Stimulated activated naive CD8-positive, alpha-beta T cell treated with anti-CD3 and anti-CD28 coated beads, Interleukin-15, amount 100 ng/mL, for 72 hours (primary cell): ENCODE measurements at regions not wholly inside any gene's neighbourhood (a gene's known extent, or its start where the extent isn't known, plus 50 kb on each side); places are given as distances from the start of the nearest gene placed in this dataset.
A peak's percentile ranks its signal among the peaks of the same experiment; 100 is the strongest.

Experiments
- ATAC-seq: fragments of 150-1000 bp; cut with Tn5 transposase; 2 replicates; pipeline ENCODE4 v1.10.0; 2021; ENCODE audit warnings: mild to moderate bottlenecking, moderate library complexity
- DNase-seq, 2 donors: peaks; one replicate each; pipeline ENCODE4 v3.0.0; 2021 to 2022
- H3K27ac Mint-ChIP-seq, 2 donors: one replicate each; pipeline ENCODE4 v1.8.0; 2022; ENCODE audit warnings: mild to moderate bottlenecking in 2 of 2, mixed read lengths in 2 of 2, moderate library complexity in 2 of 2
- H3K27me3 Mint-ChIP-seq: one replicate; pipeline ENCODE4 v1.8.0; 2022; ENCODE audit warnings: mixed read lengths
- H3K4me1 Mint-ChIP-seq: one replicate; pipeline ENCODE4 v1.8.0; 2022; ENCODE audit warnings: mild to moderate bottlenecking, mixed read lengths
- H3K4me3 Mint-ChIP-seq, 2 donors: one replicate each; pipeline ENCODE4 v1.8.0; 2022; ENCODE audit warnings: mild to moderate bottlenecking in 2 of 2, mixed read lengths in 2 of 2, moderate library complexity in 1 of 2
- H3K9me3 Mint-ChIP-seq, 2 donors: one replicate each; pipeline ENCODE4 v1.8.0; 2022; ENCODE audit warnings: mixed read lengths in 2 of 2

DNA sequence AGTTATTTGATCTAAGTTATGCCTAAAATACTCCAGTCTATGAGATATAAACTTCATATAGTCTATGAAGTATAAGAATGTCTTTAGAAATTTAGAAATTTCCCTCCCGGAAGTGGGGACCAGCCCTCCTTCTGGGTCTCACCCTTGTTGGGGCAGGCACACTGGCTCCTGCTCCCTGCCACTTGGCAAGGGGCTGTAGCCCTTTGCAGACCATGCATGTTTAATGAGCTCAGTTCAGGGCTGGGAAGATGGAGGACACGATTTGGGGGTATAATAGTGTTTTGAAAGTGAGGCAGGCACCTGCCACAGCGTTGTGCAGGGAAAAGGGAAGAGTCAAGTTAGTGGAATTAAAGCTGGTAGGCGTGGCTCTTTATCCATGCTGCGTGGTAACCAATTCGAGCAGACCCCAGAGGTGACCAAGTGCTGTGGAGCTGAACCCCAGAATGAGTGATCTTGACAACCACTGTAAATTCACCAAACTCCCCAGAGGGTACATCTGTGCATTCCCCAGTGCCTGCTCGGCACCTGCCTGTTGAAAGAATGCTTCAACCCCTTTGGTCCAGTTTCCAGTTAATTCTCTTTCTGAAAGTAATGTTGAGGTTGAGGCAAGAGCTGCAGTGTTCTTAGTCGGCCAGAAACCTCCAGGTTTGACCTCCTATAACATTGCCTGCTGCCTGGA lies 79.6 kb downstream of the DOP1B start:
- Mint-ChIP-seq H3K27ac (no peak overlapping the region), H3K27me3 (no peaks in the 10 kb centered on the region), H3K4me1 (peaks cover 9% of the 10 kb centered on the region), H3K9me3 (no peaks in the 10 kb centered on the region), H3K4me3 (no peak overlapping the region)
- ATAC-seq (no peak), DNase-seq (no peak)

DNA sequence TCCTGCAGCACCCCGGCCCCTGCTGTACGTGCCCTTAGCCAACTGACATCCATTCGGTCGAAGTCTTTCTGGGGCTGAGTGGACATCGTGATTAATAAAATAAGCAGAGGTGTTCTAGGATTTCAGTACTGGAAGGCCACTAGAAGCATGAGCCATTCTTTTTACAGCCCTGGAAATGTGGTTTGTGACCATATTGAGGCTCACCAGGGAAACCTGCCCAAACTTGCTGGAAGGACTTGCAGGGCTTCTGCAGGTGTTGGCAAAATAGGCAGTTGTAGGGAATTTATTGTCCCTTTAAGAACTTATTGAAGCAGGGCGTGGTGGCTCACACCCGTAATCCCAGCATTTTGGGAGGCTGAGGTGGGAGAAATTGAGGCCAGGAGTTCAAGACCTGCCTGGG lies 80.8 kb downstream of the DOP1B start:
- no peaks in the 10 kb centered on the region for H3K9me3 Mint-ChIP-seq
- DNase-seq (no peak), ATAC-seq (no peak)
- no peaks in the 10 kb centered on the region for H3K27me3 Mint-ChIP-seq
- H3K4me1 Mint-ChIP-seq = peaks cover 9% of the 10 kb centered on the region
- no peak overlapping the region for H3K4me3 Mint-ChIP-seq
- H3K27ac Mint-ChIP-seq = no peak overlapping the region

DNA sequence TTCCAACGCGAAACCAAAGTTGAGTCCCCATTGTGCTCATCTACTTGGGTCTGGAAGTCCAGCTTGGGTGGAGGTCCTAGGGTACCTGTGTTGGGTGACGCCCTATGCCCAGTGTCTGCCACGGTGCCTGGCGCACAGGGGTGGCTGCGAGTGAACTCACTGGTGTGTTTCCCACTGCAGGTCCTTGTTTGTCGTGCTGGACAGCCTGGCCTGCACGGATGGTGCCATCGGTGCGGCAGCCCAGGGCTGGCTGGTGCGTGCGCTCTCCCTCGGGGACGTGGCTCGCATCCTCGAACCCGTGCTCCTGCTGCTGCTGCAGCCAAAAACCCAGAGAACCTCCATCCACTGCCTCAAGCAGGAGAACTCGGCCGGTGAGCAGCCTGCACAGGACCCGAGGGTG lies 80.4 kb upstream of the MORC3 start:
- Mint-ChIP-seq H3K9me3 (no peaks in the 10 kb centered on the region), H3K4me1 (peaks cover under 1% of the 10 kb centered on the region), H3K4me3 (no peak overlapping the region), H3K27ac (no peak overlapping the region), H3K27me3 (no peaks in the 10 kb centered on the region)
- ATAC-seq (no peak), DNase-seq (no peak)

DNA sequence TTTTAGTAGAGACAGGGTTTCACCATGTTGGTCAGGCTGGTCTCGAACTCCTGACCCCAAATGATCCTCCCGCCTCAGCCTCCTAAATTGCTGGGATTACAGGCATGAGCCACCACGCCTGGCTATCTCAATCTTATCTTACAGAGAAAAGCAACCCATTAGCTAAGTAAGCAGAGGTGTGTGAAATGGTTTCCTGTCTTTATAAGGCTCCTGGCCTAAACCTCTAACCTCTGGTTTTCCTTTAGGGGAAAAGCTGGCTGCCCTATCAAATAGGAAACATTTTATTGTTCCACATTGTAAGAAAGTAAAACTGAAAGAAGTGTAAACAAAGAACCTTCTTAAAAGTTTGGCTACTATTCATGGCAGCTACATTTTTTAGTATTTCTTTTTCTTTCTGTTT lies 78.3 kb upstream of the MORC3 start:
- peak overlapping the region in 1 of 2 donors; percentile 74 for H3K27ac Mint-ChIP-seq
- no peaks in the 10 kb centered on the region for H3K4me1 Mint-ChIP-seq
- DNase-seq (no peak), ATAC-seq (no peak)
- H3K27me3 Mint-ChIP-seq = no peaks in the 10 kb centered on the region
- H3K4me3 Mint-ChIP-seq = no peak overlapping the region
- no peaks in the 10 kb centered on the region for H3K9me3 Mint-ChIP-seq

DNA sequence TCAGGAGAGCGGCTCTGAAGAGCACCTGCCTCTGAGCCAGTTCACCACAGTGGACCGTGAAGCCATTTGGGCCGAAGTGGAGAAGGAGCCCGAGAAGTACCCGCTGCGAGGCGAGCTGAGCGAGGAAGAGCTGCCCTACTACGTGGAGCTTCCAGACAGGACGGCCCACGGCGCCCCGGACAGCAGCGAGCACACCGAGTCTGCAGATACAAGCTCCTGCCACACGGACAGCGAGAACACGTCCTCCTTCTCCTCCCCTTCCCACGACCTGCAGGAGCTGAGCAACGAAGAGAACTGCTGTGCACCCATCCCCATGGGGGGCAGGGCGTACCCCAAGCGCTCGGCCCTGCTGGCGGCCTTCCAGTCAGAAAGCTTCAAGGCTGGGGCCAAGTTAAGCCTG lies 74.9 kb upstream of the MORC3 start:
- ATAC-seq = no peak
- Mint-ChIP-seq H3K27ac (no peak overlapping the region), H3K4me3 (no peak overlapping the region), H3K9me3 (no peaks in the 10 kb centered on the region), H3K27me3 (no peaks in the 10 kb centered on the region), H3K4me1 (peaks cover 7% of the 10 kb centered on the region)
- DNase-seq = no peak

DNA sequence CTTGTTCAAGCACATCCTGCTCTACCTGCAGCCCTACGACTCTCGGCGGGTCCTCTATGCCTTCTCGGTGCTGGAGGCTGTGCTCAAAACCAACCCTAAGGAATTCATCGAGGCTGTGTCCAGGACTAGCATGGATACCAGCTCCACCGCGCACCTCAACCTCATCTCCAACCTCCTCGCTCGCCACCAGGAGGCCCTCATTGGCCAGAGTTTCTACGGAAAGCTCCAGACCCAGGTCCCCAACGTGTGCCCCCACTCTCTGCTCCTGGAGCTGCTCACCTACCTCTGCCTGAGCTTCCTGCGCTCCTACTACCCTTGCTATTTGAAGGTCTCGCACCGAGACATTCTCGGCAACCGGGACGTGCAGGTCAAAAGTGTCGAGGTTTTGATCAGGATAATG lies 74.3 kb upstream of the MORC3 start:
- Mint-ChIP-seq H3K27me3 (no peaks in the 10 kb centered on the region), H3K27ac (no peak overlapping the region), H3K9me3 (no peaks in the 10 kb centered on the region), H3K4me3 (no peak overlapping the region), H3K4me1 (peaks cover 10% of the 10 kb centered on the region)
- no peak for DNase-seq
- no peak for ATAC-seq

DNA sequence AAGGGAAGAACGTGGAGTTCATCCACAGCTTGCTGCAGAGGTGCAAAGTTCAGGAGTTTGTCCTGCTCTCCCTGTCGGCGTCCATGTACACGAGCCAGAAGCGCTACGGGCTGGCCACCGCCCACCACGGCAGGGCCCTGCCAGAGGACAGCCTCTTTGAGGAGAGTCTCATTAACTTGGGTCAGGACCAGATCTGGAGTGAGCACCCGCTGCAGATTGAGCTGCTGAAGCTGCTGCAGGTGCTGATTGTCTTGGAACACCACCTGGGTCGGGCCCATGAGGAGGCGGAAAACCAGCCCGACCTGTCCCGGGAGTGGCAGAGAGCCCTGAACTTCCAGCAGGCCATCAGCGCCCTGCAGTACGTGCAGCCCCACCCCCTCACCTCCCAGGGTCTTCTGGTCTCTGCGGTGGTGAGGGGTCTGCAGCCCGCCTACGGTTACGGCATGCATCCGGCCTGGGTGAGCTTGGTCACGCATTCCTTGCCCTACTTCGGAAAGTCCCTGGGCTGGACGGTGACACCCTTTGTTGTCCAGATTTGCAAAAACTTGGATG lies 73.8 kb upstream of the MORC3 start:
- no peak overlapping the region for H3K27ac Mint-ChIP-seq
- no peak for DNase-seq
- no peak overlapping the region for H3K4me3 Mint-ChIP-seq
- H3K4me1 Mint-ChIP-seq = peaks cover 10% of the 10 kb centered on the region
- no peak for ATAC-seq
- no peaks in the 10 kb centered on the region for H3K9me3 Mint-ChIP-seq
- H3K27me3 Mint-ChIP-seq = no peaks in the 10 kb centered on the region

DNA sequence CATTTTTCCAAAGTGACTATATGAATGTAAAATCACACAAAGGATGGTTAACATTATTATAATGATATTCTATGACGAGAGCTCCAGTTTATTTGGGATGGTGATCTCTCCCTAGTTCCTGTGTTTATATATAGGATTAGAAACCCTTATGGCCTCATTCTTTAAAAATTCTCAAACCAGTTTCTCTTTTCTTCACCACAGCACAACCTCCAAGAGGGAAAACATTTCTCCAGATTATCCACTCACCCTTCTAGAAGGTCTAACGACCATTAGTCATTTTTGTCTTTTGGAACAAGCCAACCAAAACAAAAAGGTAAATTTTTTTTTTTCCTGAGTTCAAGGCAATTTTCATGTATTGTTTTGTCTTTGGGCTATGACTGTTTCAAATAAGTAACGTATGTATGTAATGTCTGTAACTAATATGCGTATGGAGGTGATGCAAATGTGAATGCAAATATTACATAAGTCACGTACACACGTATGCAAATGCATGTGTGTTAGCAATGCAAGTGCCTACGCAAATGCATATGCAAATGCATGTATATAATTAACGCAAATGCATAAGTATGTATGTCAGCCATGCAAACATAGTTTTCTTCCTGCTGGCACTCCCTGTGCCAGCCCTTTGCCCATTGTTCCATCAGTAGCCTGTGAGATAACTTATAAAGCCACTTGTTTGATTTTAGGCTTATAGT lies 72.5 kb upstream of the MORC3 start:
- peaks cover 10% of the 10 kb centered on the region for H3K4me1 Mint-ChIP-seq
- no peak for ATAC-seq
- no peaks in the 10 kb centered on the region for H3K9me3 Mint-ChIP-seq
- H3K27me3 Mint-ChIP-seq = no peaks in the 10 kb centered on the region
- DNase-seq = no peak
- peak overlapping the region in 1 of 2 donors; percentile 36 for H3K27ac Mint-ChIP-seq
- no peak overlapping the region for H3K4me3 Mint-ChIP-seq

DNA sequence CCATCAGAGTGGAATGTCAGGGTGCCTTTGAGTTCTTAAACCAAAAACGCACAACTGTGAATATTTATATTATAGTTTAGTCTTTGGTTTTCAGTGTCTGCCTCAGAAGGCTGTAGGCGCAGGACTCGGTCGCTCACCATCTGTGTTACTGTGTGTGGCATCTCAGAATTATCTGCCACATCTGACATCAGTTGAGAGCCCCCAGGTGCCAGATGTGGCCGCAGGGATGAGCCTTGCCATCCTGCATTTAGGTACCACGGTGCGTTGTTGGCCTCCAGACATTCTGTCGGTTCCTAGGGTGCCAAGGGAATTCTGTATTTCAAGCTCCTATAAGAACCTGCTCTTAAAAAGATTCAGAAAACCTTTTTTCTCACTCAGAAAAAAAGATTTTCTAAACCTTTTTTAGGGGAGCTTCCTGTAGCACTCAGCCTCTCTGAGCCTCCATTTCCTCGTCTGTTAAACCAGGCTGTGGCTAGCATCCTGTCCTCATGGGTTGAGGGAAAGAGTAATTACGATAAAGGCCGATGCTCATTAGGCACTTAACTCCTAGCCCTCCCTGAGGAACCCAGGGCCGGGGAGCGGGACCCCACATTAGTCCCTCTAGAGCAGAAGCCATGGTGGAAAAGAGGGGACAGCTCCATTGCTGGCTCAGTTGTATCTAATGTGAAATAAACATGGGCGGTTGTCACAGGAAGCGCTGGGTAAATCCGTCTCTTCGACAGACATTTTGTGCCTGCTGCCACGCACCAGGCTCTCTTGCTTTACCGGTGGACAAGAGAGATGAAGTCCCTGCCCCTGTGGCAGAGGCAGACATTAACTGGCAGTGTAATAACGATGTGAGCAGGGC lies 70.2 kb upstream of the MORC3 start:
- Mint-ChIP-seq H3K27me3 (no peaks in the 10 kb centered on the region), H3K4me3 (peak overlapping the region in 1 of 2 donors; percentile 15), H3K9me3 (no peaks in the 10 kb centered on the region), H3K27ac (peak overlapping the region; percentile 88 to 92), H3K4me1 (peaks cover 16% of the 10 kb centered on the region)
- ATAC-seq (no peak), DNase-seq (no peak)

DNA sequence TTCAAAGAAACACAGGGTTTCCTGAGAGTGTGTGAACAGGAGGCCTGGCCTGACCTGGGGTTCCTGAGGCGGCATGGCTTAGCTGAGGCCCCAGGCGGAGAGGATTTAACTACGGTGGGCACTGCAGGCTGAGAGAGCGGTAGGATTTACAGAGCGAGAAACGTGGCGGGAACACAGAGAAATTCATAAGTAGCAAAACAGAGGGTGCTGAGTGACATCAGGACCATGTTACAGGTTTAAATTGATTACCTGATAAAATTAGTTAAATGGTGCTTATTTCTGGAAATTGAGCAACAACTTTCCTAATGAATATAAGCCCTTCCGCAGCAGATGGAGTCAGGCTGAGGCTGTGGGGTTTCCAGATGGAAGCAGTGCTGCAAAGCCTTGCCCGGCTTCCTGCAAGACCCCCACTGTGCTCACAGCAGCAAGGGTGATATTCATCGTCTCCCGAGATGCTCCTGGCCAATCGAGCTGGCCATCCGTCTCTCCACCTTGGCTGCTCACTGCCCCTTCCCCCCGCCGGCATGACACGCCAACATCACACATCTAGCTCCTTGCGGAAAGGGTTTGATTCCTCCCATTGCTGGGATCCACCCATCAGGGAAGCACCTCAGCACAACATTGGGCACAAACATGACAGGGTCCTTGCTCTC lies 69.4 kb upstream of the MORC3 start:
- no peak for ATAC-seq
- H3K4me3 Mint-ChIP-seq = no peak overlapping the region
- H3K27me3 Mint-ChIP-seq = no peaks in the 10 kb centered on the region
- peak overlapping the region in 1 of 2 donors; percentile 92 for H3K27ac Mint-ChIP-seq
- H3K9me3 Mint-ChIP-seq = no peaks in the 10 kb centered on the region
- DNase-seq = no peak
- peaks cover 20% of the 10 kb centered on the region for H3K4me1 Mint-ChIP-seq

DNA sequence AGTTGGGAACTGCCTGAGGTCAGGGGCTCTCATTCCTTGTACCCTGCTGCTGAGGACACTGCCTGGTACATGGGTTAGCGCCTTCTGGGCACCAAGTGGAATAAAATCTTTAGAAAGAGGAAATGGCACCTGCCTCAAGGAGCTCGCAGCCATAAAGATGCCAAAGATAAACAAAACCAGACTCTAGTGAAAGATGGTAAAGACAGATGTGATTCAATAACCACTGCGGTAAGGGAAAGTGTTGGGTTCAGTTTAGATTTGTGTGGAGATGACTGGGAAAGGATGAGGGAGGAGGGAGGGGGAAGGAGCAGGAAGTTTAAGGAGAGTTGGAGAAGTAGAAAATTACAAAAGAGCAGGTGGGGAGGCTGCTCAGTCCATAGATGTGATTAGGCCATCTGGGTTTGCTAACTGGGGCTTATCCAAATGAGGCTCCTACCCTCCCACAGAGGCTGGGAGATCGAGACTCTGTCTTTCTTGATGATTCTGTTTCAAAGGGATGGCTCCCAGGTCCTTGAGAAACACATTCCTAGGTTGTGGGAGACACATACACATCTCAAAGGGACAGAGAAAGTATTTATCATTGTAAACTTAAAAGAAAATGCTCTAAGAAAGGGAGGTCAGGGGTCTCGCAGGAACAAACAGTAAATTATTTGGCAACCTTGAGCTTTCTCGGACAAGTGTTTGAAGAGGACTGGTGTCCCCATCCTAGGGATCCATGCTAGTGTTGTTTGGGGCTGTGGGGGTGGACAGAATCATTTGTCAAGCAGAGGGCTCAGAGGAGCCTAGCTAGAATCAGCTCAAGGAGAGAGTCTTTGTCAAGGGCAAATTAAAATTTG lies 65.7 kb upstream of the MORC3 start:
- Mint-ChIP-seq H3K4me1 (peaks cover 22% of the 10 kb centered on the region), H3K9me3 (no peaks in the 10 kb centered on the region), H3K27ac (peak overlapping the region; percentile 9 to 50), H3K4me3 (no peak overlapping the region), H3K27me3 (no peaks in the 10 kb centered on the region)
- DNase-seq (no peak), ATAC-seq (no peak)

DNA sequence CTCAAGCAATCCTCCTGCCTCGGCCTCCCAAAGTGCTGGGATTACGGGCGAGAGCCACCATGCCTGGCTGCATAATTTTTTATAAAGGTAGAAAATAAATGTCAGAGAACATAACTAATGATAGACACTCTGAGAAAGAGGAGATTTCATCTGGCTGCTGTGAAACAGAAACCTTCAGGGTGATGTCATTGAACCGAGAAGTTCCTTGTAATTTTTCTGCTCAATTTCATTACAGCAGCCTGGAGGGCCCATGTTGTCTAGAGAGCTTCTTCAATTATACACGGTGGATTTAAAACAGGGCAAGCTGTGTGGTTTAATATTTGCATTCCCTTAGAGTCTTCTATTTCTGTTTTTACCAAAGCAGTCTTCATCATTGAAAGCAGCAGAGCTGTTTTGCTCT lies 64.3 kb upstream of the MORC3 start:
- H3K27ac Mint-ChIP-seq = peak overlapping the region; percentile 16 to 55
- H3K9me3 Mint-ChIP-seq = no peaks in the 10 kb centered on the region
- ATAC-seq = no peak
- H3K4me1 Mint-ChIP-seq = peaks cover 25% of the 10 kb centered on the region
- no peak overlapping the region for H3K4me3 Mint-ChIP-seq
- no peak for DNase-seq
- H3K27me3 Mint-ChIP-seq = no peaks in the 10 kb centered on the region

DNA sequence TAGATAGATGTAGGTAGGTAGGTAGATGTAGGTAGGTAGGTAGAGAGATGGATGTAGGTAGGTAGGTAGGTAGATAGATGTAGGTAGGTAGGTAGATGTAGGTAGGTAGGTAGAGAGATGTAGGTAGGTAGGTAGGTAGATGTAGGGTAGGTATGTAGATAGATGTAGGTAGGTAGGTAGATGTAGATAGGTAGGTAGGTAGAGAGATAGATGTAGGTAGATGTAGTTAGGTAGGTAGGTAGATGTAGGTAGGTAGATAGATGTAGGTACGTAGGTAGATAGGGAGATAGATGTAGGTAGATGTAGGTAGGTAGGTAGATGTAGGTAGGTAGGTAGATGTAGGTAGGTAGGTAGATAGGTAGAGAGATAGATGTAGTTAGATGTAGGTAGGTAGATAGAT lies 62.3 kb upstream of the MORC3 start:
- no peak for DNase-seq
- ATAC-seq = no peak
- H3K4me3 Mint-ChIP-seq = no peak overlapping the region
- no peaks in the 10 kb centered on the region for H3K27me3 Mint-ChIP-seq
- H3K27ac Mint-ChIP-seq = no peak overlapping the region
- H3K9me3 Mint-ChIP-seq = no peaks in the 10 kb centered on the region
- H3K4me1 Mint-ChIP-seq = peaks cover 27% of the 10 kb centered on the region

DNA sequence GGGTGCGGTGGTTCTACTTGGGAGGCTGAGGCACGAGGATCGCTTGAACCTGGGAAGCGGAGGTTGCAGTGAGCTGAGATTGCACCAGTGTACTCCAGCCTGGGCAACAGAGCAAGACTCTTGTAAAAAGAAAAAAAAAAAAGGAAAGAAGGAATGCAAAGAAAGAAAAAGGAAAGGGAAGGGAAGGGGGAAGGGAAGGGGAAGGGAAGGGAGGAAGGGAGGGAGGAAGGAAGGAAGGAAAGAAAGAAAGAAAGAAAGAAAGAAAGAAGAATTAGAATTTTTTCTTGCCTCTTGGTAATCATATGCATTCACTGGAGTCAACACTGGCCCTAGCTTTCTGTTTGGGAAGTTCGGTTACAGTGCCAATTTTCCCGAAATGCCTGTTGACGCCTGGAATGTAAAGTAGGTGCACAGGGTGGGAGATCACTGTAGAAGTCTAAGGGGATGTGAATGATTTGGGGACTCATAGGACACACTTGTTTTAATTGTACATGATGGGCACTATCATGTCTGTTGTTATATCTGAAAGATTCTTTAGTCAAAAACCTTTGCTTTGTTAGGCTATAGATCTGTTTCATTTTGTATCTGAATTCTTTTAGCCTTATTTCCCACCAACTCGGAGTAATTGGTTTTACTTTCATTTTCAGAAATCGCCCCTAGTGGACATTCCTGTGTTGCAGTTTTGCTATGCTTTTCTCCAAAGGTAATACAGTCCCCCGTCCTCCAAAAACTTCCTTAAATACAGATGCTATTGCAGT lies 59.8 kb upstream of the MORC3 start:
- ATAC-seq (peak; percentile 80), DNase-seq (peak; percentile 33 to 35)
- Mint-ChIP-seq H3K4me3 (peak overlapping the region; percentile 66 to 80), H3K4me1 (peaks cover 21% of the 10 kb centered on the region), H3K27me3 (no peaks in the 10 kb centered on the region), H3K27ac (peak overlapping the region; percentile 89 to 93), H3K9me3 (no peaks in the 10 kb centered on the region)
